ENCODE measurements at regions not wholly inside any gene's neighbourhood (a gene's known extent, or its start where the extent isn't known, plus 50 kb on each side); places are given as distances from the start of the nearest gene placed in this dataset.

DNA sequence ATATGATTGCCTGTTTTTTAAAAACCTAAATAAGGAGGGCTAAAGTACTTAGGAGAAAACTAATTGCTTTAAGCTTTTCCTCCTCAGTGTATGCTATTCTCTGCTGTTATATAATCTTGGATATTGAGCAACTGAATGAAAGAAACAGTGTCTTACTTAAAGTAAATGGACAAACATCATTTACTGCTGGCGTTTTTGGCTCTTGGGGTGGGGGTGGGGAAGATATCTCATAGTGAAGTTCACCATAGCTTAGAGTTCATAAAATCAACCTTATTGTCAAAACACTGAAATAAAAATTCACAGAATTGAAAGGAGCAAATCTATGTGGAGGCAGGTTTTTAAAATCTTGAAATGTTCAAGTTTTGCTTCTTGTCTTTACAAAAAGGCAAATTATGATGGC lies 256.4 kb upstream of the SOX2 start:
- ATAC-seq (no peak), DNase-seq (ENCODE audit: low spot score in 2 of 2) (no peak)
- Mint-ChIP-seq H3K27ac (no peak overlapping the region), H3K36me3 (no peaks in the 10 kb centered on the region), H3K9me3 (peaks cover 18% of the 10 kb centered on the region), H3K4me1 (no peaks in the 10 kb centered on the region), H3K4me3 (no peak overlapping the region)

DNA sequence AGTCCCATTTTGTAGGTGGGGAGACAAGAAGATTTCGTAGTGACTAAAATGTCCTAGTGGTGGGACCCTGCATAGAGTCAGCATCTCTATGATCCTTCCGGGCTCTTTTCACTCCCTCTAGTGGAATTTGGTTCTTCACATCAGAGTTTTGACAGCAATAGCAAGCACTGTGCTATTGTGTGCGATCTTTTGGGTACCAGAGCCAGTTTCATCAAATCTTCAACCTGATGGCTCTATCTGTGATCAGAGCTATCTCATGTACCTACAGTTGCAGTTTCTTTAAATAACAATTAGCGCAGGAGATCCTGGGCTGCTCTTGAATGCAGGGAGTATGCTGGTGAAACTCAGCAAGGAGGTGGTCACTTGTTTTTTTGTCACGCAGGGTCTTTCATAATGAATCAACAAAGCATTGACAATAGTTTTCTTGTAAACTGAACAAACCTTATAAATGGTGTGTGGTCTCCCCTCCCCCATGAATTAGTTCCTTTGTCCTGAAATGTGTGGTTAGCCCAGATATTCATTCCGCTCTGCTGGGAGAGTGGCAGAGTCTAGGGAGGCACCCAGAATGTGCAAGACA lies 257.2 kb upstream of the SOX2 start:
- Mint-ChIP-seq H3K4me1 (no peaks in the 10 kb centered on the region), H3K36me3 (no peaks in the 10 kb centered on the region), H3K9me3 (peaks cover 18% of the 10 kb centered on the region), H3K4me3 (no peak overlapping the region), H3K27ac (no peak overlapping the region)
- DNase-seq (ENCODE audit: low spot score in 2 of 2) (no peak), ATAC-seq (no peak)

DNA sequence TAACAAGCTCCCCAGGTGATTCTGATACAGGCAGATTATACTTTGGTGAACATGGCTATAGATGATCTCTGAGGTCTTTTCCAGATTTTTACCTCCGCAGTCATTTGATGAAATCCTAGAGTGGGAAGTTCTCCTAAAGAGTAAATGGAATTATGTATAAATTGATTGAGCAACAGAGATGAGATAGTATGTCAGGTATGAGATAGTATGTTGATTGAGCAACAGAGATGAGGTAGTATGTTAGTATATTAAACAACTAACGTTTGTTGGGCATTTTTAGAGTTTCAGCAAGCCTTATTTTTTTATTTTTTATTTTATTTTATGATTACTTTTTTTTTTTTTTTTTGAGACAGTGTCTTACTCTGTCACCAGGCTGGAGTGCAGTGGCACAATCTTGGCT lies 265.0 kb upstream of the SOX2 start:
- no peaks in the 10 kb centered on the region for H3K4me1 Mint-ChIP-seq
- H3K4me3 Mint-ChIP-seq, result no peak overlapping the region
- peaks cover 7% of the 10 kb centered on the region for H3K9me3 Mint-ChIP-seq
- DNase-seq (ENCODE audit: low spot score in 2 of 2) (no peak), ATAC-seq (no peak)
- H3K27ac Mint-ChIP-seq, result no peak overlapping the region
- no peaks in the 10 kb centered on the region for H3K36me3 Mint-ChIP-seq

DNA sequence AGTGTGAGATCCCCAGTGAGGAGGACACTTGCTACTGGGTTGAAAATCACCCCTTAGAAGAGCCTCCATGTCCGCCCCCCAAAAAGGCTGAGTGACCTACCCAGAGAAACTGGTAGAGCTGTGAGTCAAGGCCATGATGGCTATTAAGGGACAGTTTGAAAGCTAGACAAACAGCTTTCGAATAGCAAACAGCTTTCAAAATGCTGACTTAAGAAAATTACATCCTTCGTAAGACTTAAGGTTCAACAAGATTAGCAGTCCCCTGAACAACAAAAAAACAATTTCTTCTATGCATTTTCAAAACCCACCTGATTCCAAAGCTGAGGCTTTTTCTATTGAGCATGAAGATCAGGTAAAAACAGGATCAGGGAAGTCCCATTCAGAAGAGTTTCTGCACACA lies 269.7 kb upstream of the SOX2 start:
- Mint-ChIP-seq H3K36me3 (no peaks in the 10 kb centered on the region), H3K4me3 (no peak overlapping the region), H3K9me3 (peaks cover 10% of the 10 kb centered on the region), H3K27ac (no peak overlapping the region), H3K4me1 (no peaks in the 10 kb centered on the region)
- ATAC-seq (no peak), DNase-seq (ENCODE audit: low spot score in 2 of 2) (no peak)

DNA sequence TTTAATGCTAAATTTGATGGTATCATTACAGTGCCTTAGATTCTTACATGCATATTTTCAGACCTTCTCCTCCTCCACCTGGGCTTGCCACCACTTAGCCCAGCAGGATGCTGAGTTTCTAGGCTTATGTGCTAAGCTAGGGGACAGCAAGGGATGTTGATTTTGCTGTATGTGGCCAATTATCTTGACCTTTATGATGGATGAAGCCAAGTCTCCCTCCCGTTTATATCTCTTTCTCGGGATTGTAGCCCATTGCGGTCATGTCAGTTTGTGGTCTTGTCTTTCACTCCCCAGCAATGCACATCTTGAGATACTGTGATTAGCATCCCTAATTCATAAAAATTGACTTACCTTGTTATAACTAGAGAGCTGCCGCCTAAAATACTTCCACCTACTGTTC lies 278.7 kb upstream of the SOX2 start:
- Mint-ChIP-seq H3K27ac (no peak overlapping the region), H3K9me3 (peaks cover 17% of the 10 kb centered on the region), H3K4me3 (no peak overlapping the region), H3K36me3 (no peaks in the 10 kb centered on the region), H3K4me1 (no peaks in the 10 kb centered on the region)
- no peak for DNase-seq (ENCODE audit: low spot score in 2 of 2)
- ATAC-seq, result no peak

DNA sequence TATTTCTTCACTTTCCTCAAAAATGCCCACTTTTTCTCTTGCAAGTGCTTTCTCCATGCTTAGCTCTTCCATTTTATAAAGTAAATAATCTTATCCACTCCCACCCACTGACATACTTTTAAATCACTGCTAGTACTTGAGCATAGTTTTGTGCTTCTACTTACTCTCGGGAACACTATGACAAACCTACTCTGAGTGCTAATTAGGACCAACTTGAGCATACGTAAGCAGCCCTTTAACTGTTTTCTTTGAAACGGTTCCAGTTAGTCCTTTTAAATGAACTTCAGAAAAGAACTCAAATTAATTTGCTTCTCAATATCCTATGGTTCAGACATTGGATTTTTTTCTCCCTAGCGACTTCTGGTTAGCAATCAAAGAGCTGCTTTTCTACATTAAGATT lies 280.0 kb upstream of the SOX2 start:
- peaks cover 20% of the 10 kb centered on the region for H3K9me3 Mint-ChIP-seq
- no peak overlapping the region for H3K4me3 Mint-ChIP-seq
- no peak for ATAC-seq
- no peak overlapping the region for H3K27ac Mint-ChIP-seq
- no peak for DNase-seq (ENCODE audit: low spot score in 2 of 2)
- H3K4me1 Mint-ChIP-seq, result no peaks in the 10 kb centered on the region
- no peaks in the 10 kb centered on the region for H3K36me3 Mint-ChIP-seq

DNA sequence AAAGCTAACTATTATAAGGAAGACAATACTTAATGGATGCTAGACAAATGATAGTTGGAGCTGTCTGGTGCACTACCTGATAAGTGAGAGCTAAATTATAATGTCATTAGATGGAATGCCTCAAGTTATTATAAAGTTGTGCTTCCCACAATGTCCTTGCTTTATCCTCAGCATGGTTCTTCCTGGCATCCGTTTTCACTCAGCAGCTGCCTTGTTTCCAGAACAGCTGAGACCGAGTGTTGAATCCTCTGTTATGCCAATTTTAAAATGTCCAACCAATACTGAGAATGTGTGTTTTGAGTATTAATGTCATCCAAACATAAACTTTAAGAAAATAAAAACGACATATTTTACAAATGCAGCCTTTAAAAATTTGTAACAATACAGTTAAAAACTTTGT lies 286.7 kb upstream of the SOX2 start:
- ATAC-seq (no peak), DNase-seq (ENCODE audit: low spot score in 2 of 2) (no peak)
- Mint-ChIP-seq H3K9me3 (peaks cover 16% of the 10 kb centered on the region), H3K27ac (no peak overlapping the region), H3K36me3 (no peaks in the 10 kb centered on the region), H3K4me3 (no peak overlapping the region), H3K4me1 (no peaks in the 10 kb centered on the region)

DNA sequence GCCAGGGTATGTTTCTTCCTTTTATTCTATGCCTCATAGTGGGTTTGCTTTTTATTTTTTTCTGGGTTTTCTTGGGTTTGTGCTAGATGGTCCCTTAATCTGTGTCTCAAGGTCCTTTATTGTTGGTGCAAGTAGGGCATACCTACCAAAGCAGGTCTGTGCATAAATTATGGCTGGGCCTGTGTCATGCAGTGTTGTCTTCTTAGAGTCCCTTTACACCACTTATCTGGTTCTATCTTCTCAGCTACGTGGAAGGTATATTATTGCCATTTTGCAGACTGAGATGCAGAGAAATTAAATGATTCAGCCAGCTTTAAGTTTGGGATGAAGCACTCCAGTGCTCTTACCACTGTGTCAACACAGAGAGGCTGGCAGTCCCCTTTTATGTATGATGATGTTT lies 293.5 kb upstream of the SOX2 start:
- DNase-seq (ENCODE audit: low spot score in 2 of 2) (no peak), ATAC-seq (no peak)
- no peak overlapping the region for H3K27ac Mint-ChIP-seq
- H3K36me3 Mint-ChIP-seq, result no peaks in the 10 kb centered on the region
- no peak overlapping the region for H3K4me3 Mint-ChIP-seq
- peaks cover 4% of the 10 kb centered on the region for H3K9me3 Mint-ChIP-seq
- H3K4me1 Mint-ChIP-seq, result no peaks in the 10 kb centered on the region

DNA sequence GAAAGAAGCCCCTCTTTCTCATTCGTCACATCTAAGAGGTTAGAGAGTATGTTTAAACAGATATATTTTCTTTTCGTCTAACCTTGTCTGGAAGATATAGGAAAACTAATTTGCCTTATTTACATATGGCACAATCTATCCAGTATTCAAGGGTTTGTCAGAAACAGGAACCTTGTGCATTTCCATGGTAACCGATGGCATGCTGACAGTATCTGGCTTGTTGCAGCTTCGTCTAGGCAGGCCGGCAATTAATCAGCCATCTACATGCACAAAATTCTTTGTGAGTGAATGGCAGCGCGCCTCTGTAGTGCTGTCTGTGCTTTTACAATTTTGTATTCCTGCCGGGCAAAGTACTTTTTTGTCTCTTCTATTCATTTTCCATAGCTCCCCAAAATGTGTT lies 294.0 kb upstream of the SOX2 start:
- Mint-ChIP-seq H3K4me3 (no peak overlapping the region), H3K9me3 (peaks cover 2% of the 10 kb centered on the region), H3K36me3 (no peaks in the 10 kb centered on the region), H3K4me1 (no peaks in the 10 kb centered on the region), H3K27ac (no peak overlapping the region)
- ATAC-seq (no peak), DNase-seq (ENCODE audit: low spot score in 2 of 2) (no peak)

DNA sequence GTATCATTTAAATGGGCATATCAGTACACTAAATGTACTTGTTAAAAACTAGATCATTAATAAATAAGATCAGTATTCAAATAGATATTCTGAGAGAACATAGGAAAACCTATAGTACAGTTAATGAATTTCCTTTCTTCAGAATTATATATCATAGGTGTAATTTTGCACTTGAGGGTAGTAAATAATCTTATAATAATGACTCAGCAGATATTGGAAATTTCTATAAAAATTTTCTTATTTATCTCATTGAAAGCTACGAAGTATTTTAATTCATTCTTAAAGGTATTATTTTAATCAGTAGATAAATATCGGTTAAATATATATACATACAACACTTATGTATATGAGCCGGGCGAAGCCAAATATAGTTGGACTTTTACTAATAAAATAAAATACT lies 300.9 kb upstream of the SOX2 start:
- Mint-ChIP-seq H3K4me1 (no peaks in the 10 kb centered on the region), H3K4me3 (no peak overlapping the region), H3K27ac (no peak overlapping the region), H3K36me3 (no peaks in the 10 kb centered on the region), H3K9me3 (peaks cover 12% of the 10 kb centered on the region)
- DNase-seq (ENCODE audit: low spot score in 2 of 2), result no peak
- no peak for ATAC-seq

DNA sequence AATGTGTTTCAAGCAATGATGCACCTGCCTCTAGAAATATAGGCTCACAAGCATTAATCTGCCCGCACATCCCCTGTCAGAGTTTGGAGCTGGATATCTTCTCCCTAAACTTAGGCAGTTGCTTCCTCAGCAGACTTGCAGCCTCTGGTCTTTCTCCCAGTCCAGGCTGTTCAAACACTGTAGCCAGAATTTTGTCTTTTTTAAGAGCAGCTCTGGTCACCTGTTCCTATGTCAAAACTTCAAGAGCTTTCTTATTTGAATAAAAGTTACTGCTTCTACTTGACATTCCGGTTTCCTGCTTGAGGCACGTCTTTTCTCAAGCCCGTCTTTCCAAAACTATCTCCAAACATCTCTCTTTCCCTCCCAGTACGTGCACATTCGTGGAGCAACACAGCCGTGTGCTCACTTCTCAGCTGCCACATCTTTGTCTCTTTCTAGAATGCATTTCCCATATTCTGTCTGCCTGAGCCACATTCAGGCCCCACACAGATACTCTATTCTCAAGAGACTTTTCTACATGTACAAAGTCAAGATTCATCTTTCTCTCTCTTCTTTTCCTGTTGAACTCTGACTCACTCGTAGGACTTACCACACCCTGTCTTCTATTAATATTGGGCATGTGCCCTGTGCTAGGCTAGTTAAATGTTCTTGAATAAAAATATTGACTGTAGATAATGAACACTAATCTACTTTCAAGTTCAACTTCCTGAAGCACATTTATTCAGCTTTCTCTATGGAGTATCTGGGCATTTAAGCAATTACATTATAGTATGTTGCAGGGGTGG lies 307.7 kb upstream of the SOX2 start:
- Mint-ChIP-seq H3K4me3 (no peak overlapping the region), H3K9me3 (peaks cover 17% of the 10 kb centered on the region), H3K4me1 (no peaks in the 10 kb centered on the region), H3K27ac (no peak overlapping the region), H3K36me3 (no peaks in the 10 kb centered on the region)
- ATAC-seq (no peak), DNase-seq (ENCODE audit: low spot score in 2 of 2) (no peak)

DNA sequence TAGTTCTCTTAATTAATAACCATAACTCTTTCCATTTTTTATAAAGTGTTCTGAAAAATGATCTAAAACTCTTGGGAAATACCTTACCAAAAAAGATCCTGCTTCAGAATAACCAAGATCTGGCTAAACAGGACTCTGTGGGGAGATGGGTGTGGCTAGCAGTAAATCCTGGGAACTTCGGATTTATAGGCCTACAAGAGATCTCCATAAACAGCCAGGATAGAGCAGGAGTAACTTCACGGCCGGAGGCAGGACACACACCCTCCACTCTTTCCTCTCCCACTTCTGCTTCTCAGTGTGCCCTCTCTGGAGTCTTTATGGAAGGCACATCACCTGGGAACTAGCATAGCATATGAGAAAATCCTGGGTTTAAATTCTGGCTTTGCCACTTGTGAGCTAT lies 309.4 kb upstream of the SOX2 start:
- ATAC-seq (no peak), DNase-seq (ENCODE audit: low spot score in 2 of 2) (no peak)
- Mint-ChIP-seq H3K9me3 (peaks cover 13% of the 10 kb centered on the region), H3K27ac (no peak overlapping the region), H3K4me1 (no peaks in the 10 kb centered on the region), H3K4me3 (no peak overlapping the region), H3K36me3 (no peaks in the 10 kb centered on the region)

DNA sequence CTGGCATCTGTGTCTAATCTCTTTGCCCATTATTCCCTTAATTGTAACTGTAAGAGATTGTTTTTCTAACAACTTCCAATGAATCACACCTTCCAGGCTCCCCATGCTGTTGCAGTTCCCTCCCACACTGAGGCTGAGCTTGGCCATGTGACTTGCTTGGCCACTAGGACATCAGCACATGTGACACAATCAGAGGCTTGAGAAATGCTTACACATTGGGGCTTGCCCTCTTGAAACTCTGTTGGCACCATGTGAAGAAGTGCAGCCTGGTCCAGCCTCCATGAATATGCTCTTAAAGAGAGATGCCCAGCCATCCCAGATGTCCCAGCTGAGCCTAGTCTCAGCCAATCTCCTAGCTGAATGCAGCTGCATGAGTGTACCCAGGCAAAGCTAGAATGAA lies 326.8 kb upstream of the SOX2 start:
- no peaks in the 10 kb centered on the region for H3K36me3 Mint-ChIP-seq
- no peak overlapping the region for H3K4me3 Mint-ChIP-seq
- ATAC-seq, result no peak
- DNase-seq (ENCODE audit: low spot score in 2 of 2), result no peak
- no peaks in the 10 kb centered on the region for H3K4me1 Mint-ChIP-seq
- no peak overlapping the region for H3K27ac Mint-ChIP-seq
- H3K9me3 Mint-ChIP-seq, result peaks cover 24% of the 10 kb centered on the region

DNA sequence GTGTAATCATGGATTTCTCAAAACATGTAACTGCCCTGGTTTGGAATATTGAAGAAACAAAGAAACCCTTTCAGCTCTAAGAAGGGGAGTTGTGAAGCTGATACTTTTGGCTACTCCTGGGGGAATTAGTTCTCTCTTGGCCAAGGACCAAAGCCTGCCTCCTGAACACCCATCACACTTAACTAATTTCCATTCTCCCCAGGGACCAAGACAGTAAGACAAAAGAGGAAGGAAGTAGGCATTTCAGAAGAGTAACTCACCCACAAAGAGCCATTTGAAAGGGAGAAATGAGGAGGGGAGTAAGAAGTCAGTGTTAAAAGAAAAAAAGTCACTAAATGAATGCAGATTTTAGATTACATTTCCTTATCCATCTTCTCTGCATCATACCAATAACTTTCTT lies 328.0 kb upstream of the SOX2 start:
- Mint-ChIP-seq H3K4me1 (no peaks in the 10 kb centered on the region), H3K4me3 (no peak overlapping the region), H3K36me3 (no peaks in the 10 kb centered on the region), H3K9me3 (peaks cover 24% of the 10 kb centered on the region), H3K27ac (no peak overlapping the region)
- ATAC-seq (no peak), DNase-seq (ENCODE audit: low spot score in 2 of 2) (no peak)

DNA sequence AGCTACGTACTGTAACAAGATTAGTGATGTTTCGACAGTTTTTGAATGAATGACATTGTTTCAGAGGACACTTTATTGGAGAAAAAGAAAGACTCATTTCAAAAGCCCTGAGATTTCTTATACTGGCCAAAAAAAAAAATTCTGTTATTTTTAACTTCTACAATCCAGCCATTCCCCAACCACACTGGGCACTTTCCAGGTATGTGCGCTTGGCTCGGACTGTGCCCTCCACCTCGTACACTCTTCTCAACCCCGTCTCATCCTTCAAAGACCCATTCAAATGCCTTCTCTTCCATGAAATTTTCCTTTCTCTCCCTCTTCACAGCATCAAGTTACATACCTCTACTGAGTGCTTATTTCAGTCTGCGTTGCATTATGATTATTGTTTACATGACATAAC lies 328.5 kb upstream of the SOX2 start:
- no peaks in the 10 kb centered on the region for H3K4me1 Mint-ChIP-seq
- no peak overlapping the region for H3K4me3 Mint-ChIP-seq
- peaks cover 24% of the 10 kb centered on the region for H3K9me3 Mint-ChIP-seq
- H3K27ac Mint-ChIP-seq, result no peak overlapping the region
- H3K36me3 Mint-ChIP-seq, result no peaks in the 10 kb centered on the region
- no peak for DNase-seq (ENCODE audit: low spot score in 2 of 2)
- ATAC-seq, result no peak

DNA sequence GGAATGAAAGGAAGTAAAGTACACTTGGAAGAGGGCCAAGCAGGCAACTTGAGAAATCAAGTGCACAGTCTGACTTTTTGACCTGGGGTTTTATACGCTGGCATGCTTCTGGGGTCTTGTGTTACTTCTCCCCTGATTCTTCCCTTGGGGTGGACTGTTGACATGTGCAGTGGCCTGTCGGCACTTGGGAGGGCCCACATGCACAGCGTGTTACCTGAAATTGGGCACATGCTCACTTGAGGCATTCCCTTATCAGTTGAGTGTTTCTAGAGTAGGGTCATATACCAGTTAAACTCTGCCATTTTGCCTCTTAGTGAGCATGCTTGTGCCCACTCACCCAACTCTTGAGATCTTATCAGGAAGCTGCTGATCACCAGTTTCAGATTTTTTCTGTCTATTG lies 329.1 kb upstream of the SOX2 start:
- DNase-seq (ENCODE audit: low spot score in 2 of 2) (no peak), ATAC-seq (no peak)
- H3K36me3 Mint-ChIP-seq, result no peaks in the 10 kb centered on the region
- no peak overlapping the region for H3K4me3 Mint-ChIP-seq
- no peak overlapping the region for H3K27ac Mint-ChIP-seq
- H3K4me1 Mint-ChIP-seq, result no peaks in the 10 kb centered on the region
- H3K9me3 Mint-ChIP-seq, result peaks cover 23% of the 10 kb centered on the region

All from stimulated activated effector memory CD8-positive, alpha-beta T cell treated with anti-CD3 and anti-CD28 coated beads, Interleukin-12 subunit alpha, Interleukin-12 subunit beta, amount 100 ng/mL, for 72 hours (primary cell).